GM23248 (cell line): ENCODE measurements at regions not wholly inside any gene's neighbourhood (a gene's known extent, or its start where the extent isn't known, plus 50 kb on each side); places are given as distances from the start of the nearest gene placed in this dataset.

ENCODE experiments used
- DNase-seq: peaks from one replicate; pipeline ENCODE4 v3.0.0-alpha.2; 2015
- H2AFZ ChIP-seq: fragments of 200-600 bp; sonication (generic); 2 replicates; pipeline ENCODE4 v1.6.1; 2016; ENCODE audit warnings: antibody characterized with exemption
- H3F3A ChIP-seq: fragments of 200-600 bp; sonication (generic); 2 replicates; pipeline ENCODE4 v1.6.1; 2016; ENCODE audit warnings: mild to moderate bottlenecking, antibody characterized with exemption, mixed run types; ENCODE audit not compliant: insufficient read depth
- H3K27ac ChIP-seq: fragments of 200-600 bp; sonication (generic); 2 replicates; pipeline ENCODE4 v1.5.1; 2016; ENCODE audit warnings: mild to moderate bottlenecking
- H3K27me3 ChIP-seq: fragments of 200-600 bp; sonication (generic); replicated peaks from 2 replicates; pipeline ENCODE4 v1.6.1; 2016; ENCODE audit warnings: mild to moderate bottlenecking; ENCODE audit not compliant: insufficient read depth
- H3K36me3 ChIP-seq: fragments of 200-600 bp; sonication (generic); 2 replicates; pipeline ENCODE4 v1.6.1; 2016; ENCODE audit warnings: low read depth, mild to moderate bottlenecking
- H3K4me1 ChIP-seq: fragments of 200-600 bp; sonication (generic); 2 replicates; pipeline ENCODE4 v1.6.1; 2016; ENCODE audit warnings: mild to moderate bottlenecking; ENCODE audit not compliant: insufficient read depth
- H3K4me2 ChIP-seq: fragments of 200-600 bp; sonication (generic); one replicate; pipeline ENCODE4 v1.6.1; 2016; ENCODE audit warnings: mild to moderate bottlenecking; ENCODE audit not compliant: unreplicated experiment
- H3K4me3 ChIP-seq: fragments of 200-600 bp; sonication (generic); 2 replicates; pipeline ENCODE4 v1.5.1; 2016; ENCODE audit warnings: mild to moderate bottlenecking
- H3K79me2 ChIP-seq: fragments of 200-600 bp; sonication (generic); 2 replicates; pipeline ENCODE4 v1.6.1; 2016; ENCODE audit warnings: mild to moderate bottlenecking; ENCODE audit not compliant: insufficient read depth
- H3K9ac ChIP-seq: fragments of 200-600 bp; sonication (generic); 2 replicates; pipeline ENCODE4 v1.6.1; 2016; ENCODE audit warnings: mild to moderate bottlenecking
- H3K9me2 ChIP-seq: fragments of 200-600 bp; sonication (generic); 2 replicates; pipeline ENCODE4 v1.6.1; 2016; ENCODE audit warnings: mixed run types, mild to moderate bottlenecking, moderate library complexity; ENCODE audit not compliant: insufficient read depth
- H3K9me3 ChIP-seq: fragments of 200-600 bp; sonication (generic); one replicate; pipeline ENCODE4 v1.6.1; 2017; ENCODE audit warnings: low read depth
- H4K20me1 ChIP-seq: fragments of 200-600 bp; sonication (generic); 2 replicates; pipeline ENCODE4 v1.6.0; 2016; ENCODE audit not compliant: insufficient read depth
- EZH2 ChIP-seq: fragments of 200-600 bp; sonication (generic); IDR thresholded peaks from 2 replicates; pipeline ENCODE4 v1.6.1; 2018; ENCODE audit warnings: antibody characterized with exemption, mild to moderate bottlenecking; ENCODE audit not compliant: insufficient read depth, poor library complexity, severe bottlenecking
- EZH2phosphoT487 ChIP-seq: fragments of 200-600 bp; sonication (generic); IDR thresholded peaks from 2 replicates; pipeline ENCODE4 v1.6.1; 2018; ENCODE audit warnings: antibody characterized with exemption, moderate library complexity, mild to moderate bottlenecking, low read depth; ENCODE audit not compliant: insufficient read depth
- WGBS, 2 experiments: methylation state at CpG; one replicate each; pipeline ENCODE4 v1.1.6; 2015 to 2017; ENCODE audit warnings: low lambda C conversion rate in 2 of 2, low coverage in 1 of 2; ENCODE audit errors: missing lambda C conversion rate in 2 of 2; 5-methylcytosine and 5-hydroxymethylcytosine counted together
- in situ Hi-C: fragments of 300-500 bp; cut with MboI; formaldehyde crosslinking; loops from 2 replicates; pipeline ENCODE4 v1.15.0; 2020

DNA sequence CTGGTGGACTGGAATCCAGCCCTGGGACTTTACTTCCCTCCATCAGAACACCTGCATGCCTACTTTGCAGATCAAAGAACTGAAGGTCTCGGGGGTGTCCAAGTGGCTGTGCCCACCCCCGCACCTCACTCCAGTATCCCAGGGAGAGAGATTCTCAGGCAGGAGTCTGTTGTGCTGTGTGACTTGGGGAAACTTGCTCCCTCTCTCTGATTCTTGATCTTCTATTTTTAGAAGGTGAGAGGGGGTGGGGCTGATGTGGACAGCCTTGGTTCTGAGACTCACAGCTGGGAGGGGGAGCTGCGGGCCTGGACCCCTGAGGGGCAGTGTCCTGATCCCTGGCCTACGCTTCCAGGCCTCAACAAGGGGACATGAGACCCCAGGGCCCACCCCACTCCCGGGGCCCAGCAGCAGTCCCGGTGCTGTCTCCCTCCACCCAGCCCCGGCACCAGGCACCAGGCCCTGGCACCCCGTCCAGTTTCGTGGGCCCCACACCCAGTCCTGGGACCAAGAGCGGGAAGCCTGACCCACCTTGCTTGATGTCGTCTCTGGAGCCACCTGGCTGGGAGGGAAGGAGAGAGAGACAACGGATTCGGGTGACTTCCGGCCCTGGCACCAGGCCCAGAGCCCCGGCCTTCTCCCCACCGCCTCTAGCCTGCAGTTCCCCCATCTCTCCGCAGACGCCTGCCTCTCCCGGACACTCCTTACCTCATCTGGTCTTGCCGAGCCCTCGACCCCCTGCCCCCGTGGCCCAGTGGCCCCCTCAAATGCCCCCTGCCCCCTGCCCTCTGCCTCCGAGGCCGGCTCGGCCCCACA lies 74.0 kb upstream of the SPTLC1 start:
- DNase-seq = no peak
- no peaks in the 10 kb centered on the region for H3K9me3 ChIP-seq
- no peak overlapping the region for H3K27ac ChIP-seq
- peaks cover 9% of the 10 kb centered on the region; the same call in 1 of the 2 replicates for H3F3A ChIP-seq
- no peaks in the 10 kb centered on the region for H3K9me2 ChIP-seq
- H3K9ac ChIP-seq = no peak overlapping the region
- no peaks in the 10 kb centered on the region for H3K79me2 ChIP-seq
- no peak overlapping the region for H3K4me3 ChIP-seq
- H4K20me1 ChIP-seq = no peaks in the 10 kb centered on the region
- no peak for TF ChIP-seq EZH2phosphoT487
- WGBS, 2 experiments = 47 to 72% methylated on average over 5 to 23 of the region's 25 CpGs
- H3K4me1 ChIP-seq = 0 out of 2 replicates have a peak, but pooled peaks cover 3% of the 10 kb centered on the region
- no peaks in the 10 kb centered on the region for H3K36me3 ChIP-seq
- in situ Hi-C loops = no loop called here
- H2AFZ ChIP-seq = no peak overlapping the region
- no peaks in the 10 kb centered on the region for H3K27me3 ChIP-seq
- no peak overlapping the region for H3K4me2 ChIP-seq

GRCh38 chr9:92187989-92188714 lies 72.9 kb upstream of the SPTLC1 start:
- no peaks in the 10 kb centered on the region for H4K20me1 ChIP-seq
- H3K27me3 ChIP-seq = no peaks in the 10 kb centered on the region
- TF ChIP-seq EZH2 (no peak), EZH2phosphoT487 (no peak)
- no peaks in the 10 kb centered on the region for H3K9me2 ChIP-seq
- no peak overlapping the region for H2AFZ ChIP-seq
- H3K4me2 ChIP-seq = no peak overlapping the region
- in situ Hi-C loops = no loop called here
- H3K9me3 ChIP-seq = no peaks in the 10 kb centered on the region
- no peak overlapping the region for H3K4me3 ChIP-seq
- no peak overlapping the region for H3K27ac ChIP-seq
- no peaks in the 10 kb centered on the region for H3K79me2 ChIP-seq
- 0 out of 2 replicates have a peak, but pooled peaks cover 3% of the 10 kb centered on the region for H3K4me1 ChIP-seq
- H3K36me3 ChIP-seq = no peaks in the 10 kb centered on the region
- 75 to 76% methylated on average over 10 of the region's 10 CpGs for WGBS, 2 experiments
- no peak for DNase-seq
- no peak overlapping the region for H3K9ac ChIP-seq
- H3F3A ChIP-seq = peaks cover 9% of the 10 kb centered on the region; the same call in 1 of the 2 replicates

DNA sequence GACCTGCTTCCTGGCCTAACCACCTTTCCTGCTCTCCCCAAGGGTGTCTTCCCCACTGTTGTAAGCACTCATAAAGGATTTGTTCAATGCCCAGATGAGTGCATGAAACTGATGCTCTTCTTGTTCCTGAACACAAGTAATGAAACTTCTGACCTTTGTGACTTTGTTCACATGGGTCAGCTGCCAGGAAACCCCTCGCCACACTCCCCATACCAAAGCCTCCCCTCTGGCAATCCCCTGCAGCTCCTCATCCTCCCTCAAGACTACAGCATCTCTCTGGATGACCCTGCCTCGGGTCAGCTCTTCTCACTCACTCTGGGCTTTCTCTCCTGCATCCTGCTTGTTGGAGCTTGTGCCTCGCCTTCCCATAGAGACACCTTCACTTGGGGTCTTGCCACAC lies 72.2 kb upstream of the SPTLC1 start:
- Histone ChIP-seq H3K27me3 (no peaks in the 10 kb centered on the region), H3F3A (peaks cover 9% of the 10 kb centered on the region; the same call in 1 of the 2 replicates), H3K27ac (no peak overlapping the region), H3K9ac (no peak overlapping the region), H3K36me3 (no peaks in the 10 kb centered on the region), H3K9me2 (no peaks in the 10 kb centered on the region), H3K4me3 (no peak overlapping the region), H3K4me1 (0 out of 2 replicates have a peak, but pooled peaks cover 3% of the 10 kb centered on the region), H3K79me2 (no peaks in the 10 kb centered on the region), H3K4me2 (no peak overlapping the region), H4K20me1 (no peaks in the 10 kb centered on the region), H3K9me3 (no peaks in the 10 kb centered on the region), H2AFZ (no peak overlapping the region)
- no peak for DNase-seq
- WGBS, 2 experiments = 49 to 56% methylated on average over 3 of the region's 3 CpGs
- in situ Hi-C loops = no loop called here
- TF ChIP-seq EZH2phosphoT487 (no peak), EZH2 (no peak)

- no peaks in the 10 kb centered on the region for H3K27me3 ChIP-seq
- H3K4me1 ChIP-seq = 0 out of 2 replicates have a peak, but pooled peaks cover 3% of the 10 kb centered on the region
- no peak overlapping the region for H3K27ac ChIP-seq
- in situ Hi-C loops = no loop called here
- H3K79me2 ChIP-seq = no peaks in the 10 kb centered on the region
- H3K9ac ChIP-seq = no peak overlapping the region
- no peaks in the 10 kb centered on the region for H3K9me2 ChIP-seq
- no peak overlapping the region for H3K4me2 ChIP-seq
- WGBS, 2 experiments = 60 to 63% methylated on average over 5 to 7 of the region's 7 CpGs
- H3F3A ChIP-seq = peaks cover 8% of the 10 kb centered on the region; the same call in 1 of the 2 replicates
- TF ChIP-seq EZH2 = no peak
- no peak for TF ChIP-seq EZH2phosphoT487
- H2AFZ ChIP-seq = no peak overlapping the region
- H3K4me3 ChIP-seq = no peak overlapping the region
- H3K9me3 ChIP-seq = no peaks in the 10 kb centered on the region
- DNase-seq = no peak
- no peaks in the 10 kb centered on the region for H3K36me3 ChIP-seq
- no peaks in the 10 kb centered on the region for H4K20me1 ChIP-seq
These were observed 71.4 kb upstream of the SPTLC1 start for GRCh38 chr9:92186631-92187030.
